OCI-M1 (cell line): ENCODE measurements at regions not wholly inside any gene's neighbourhood (a gene's known extent, or its start where the extent isn't known, plus 50 kb on each side); places are given as distances from the start of the nearest gene placed in this dataset.

Experiments used
- DNase-seq: peaks from one replicate; lab custom pipeline; 2025; lab: John Stamatoyannopoulos, UW

- DNase-seq = no peak
These were observed 1021.5 kb upstream of the ADGRL2 start for GRCh38 chr1:80779275-80779674.

GRCh38 chr1:80778094-80778840, 1022.5 kb upstream of the ADGRL2 start:
- DNase-seq = no peak

- DNase-seq = no peak
These were observed 1024.5 kb upstream of the ADGRL2 start for GRCh38 chr1:80776266-80776665.

- no peak for DNase-seq
These were observed 1031.5 kb upstream of the ADGRL2 start for GRCh38 chr1:80769208-80769750.

- DNase-seq = no peak
These were observed 1033.0 kb upstream of the ADGRL2 start for GRCh38 chr1:80767711-80768110.

GRCh38 chr1:80759354-80759753, 1041.4 kb upstream of the ADGRL2 start:
- DNase-seq = no peak

GRCh38 chr1:80755944-80756343, 1044.8 kb upstream of the ADGRL2 start:
- DNase-seq = no peak

GRCh38 chr1:80751204-80751603, 1049.5 kb upstream of the ADGRL2 start:
- no peak for DNase-seq

- no peak for DNase-seq
These were observed 1069.4 kb upstream of the ADGRL2 start for GRCh38 chr1:80731241-80731894.

GRCh38 chr1:80722611-80723010, 1078.1 kb upstream of the ADGRL2 start:
- no peak for DNase-seq

GRCh38 chr1:80706526-80706925, 1094.2 kb upstream of the ADGRL2 start:
- DNase-seq = no peak

GRCh38 chr1:80678438-80678837, 1122.3 kb upstream of the ADGRL2 start:
- DNase-seq = no peak

GRCh38 chr1:80675454-80675853, 1125.3 kb upstream of the ADGRL2 start:
- no peak for DNase-seq

GRCh38 chr1:80673935-80674597, 1126.7 kb upstream of the ADGRL2 start:
- DNase-seq = peak; percentile 4

GRCh38 chr1:80668372-80668771, 1132.4 kb upstream of the ADGRL2 start:
- no peak for DNase-seq

GRCh38 chr1:80666073-80666472, 1134.7 kb upstream of the ADGRL2 start:
- no peak for DNase-seq

GRCh38 chr1:80659161-80659560, 1141.6 kb upstream of the ADGRL2 start:
- no peak for DNase-seq

GRCh38 chr1:80657707-80658106, 1143.0 kb upstream of the ADGRL2 start:
- DNase-seq = no peak

GRCh38 chr1:80657044-80657643, 1143.6 kb upstream of the ADGRL2 start:
- no peak for DNase-seq

GRCh38 chr1:80656641-80657040, 1144.1 kb upstream of the ADGRL2 start:
- DNase-seq = no peak

- peak; percentile 14 for DNase-seq
These were observed 1144.6 kb upstream of the ADGRL2 start for GRCh38 chr1:80656014-80656636.

GRCh38 chr1:80646053-80646452, 1154.7 kb upstream of the ADGRL2 start:
- no peak for DNase-seq
